Epithelial cell of esophagus (primary cell): ENCODE measurements at regions not wholly inside any gene's neighbourhood (a gene's known extent, or its start where the extent isn't known, plus 50 kb on each side); places are given as distances from the start of the nearest gene placed in this dataset.
"Not testable (repeated sequence)": the region's sequence is repeated elsewhere in the genome, so short reads cannot be mapped to it uniquely, and the experiment has no call there.

Experiments used
- DNase-seq: peaks from one replicate; pipeline ENCODE4 v3.0.0; 2010; ENCODE audit warnings: low read depth
- H3K4me3 ChIP-seq: 2 replicates; pipeline ENCODE4 v1.5.1; 2011; ENCODE audit warnings: mild to moderate bottlenecking, low read length, control low read depth
- CTCF ChIP-seq: IDR thresholded peaks from 2 replicates; pipeline ENCODE4 v1.5.1; 2011; ENCODE audit warnings: low read depth, mild to moderate bottlenecking, low read length, control low read depth, inconsistent platforms; ENCODE audit not compliant: insufficient read depth; ENCODE audit errors: missing control alignments

GRCh38 chr20:48451401-48451800 is 376.4 kb downstream of the PREX1 start:
- no peak overlapping the region for H3K4me3 ChIP-seq
- DNase-seq = no peak
- no peak for TF ChIP-seq CTCF

GRCh38 chr20:48448666-48449600 is 378.9 kb downstream of the PREX1 start:
- no peak for TF ChIP-seq CTCF
- no peak for DNase-seq
- H3K4me3 ChIP-seq = no peak overlapping the region

GRCh38 chr20:48447456-48447855 is 380.3 kb downstream of the PREX1 start:
- no peak for TF ChIP-seq CTCF
- DNase-seq = no peak

GRCh38 chr20:48445827-48446226 is 382.0 kb downstream of the PREX1 start:
- no peak for DNase-seq

More at GRCh38 chr20:48447456-48447855, 380.3 kb downstream of the PREX1 start:
- H3K4me3 ChIP-seq = no peak overlapping the region

GRCh38 chr20:48444249-48444648 is 383.6 kb downstream of the PREX1 start:
- no peak for DNase-seq
- no peak overlapping the region for H3K4me3 ChIP-seq
- no peak for TF ChIP-seq CTCF

More at GRCh38 chr20:48445827-48446226, 382.0 kb downstream of the PREX1 start:
- TF ChIP-seq CTCF = no peak
- no peak overlapping the region for H3K4me3 ChIP-seq

- H3K4me3 ChIP-seq = no peak overlapping the region
- no peak for TF ChIP-seq CTCF
- no peak for DNase-seq
These were observed 386.9 kb downstream of the PREX1 start for GRCh38 chr20:48440916-48441315.

GRCh38 chr20:48440261-48440660 is 387.5 kb downstream of the PREX1 start:
- DNase-seq, H3K4me3 ChIP-seq: not testable (repeated sequence)
